H9 (cell line): ENCODE measurements at regions not wholly inside any gene's neighbourhood (a gene's known extent, or its start where the extent isn't known, plus 50 kb on each side); places are given as distances from the start of the nearest gene placed in this dataset.

ENCODE experiments used
- DNase-seq: peaks from one replicate; pipeline ENCODE4 v3.0.0-alpha.2; 2017
- H2AFZ ChIP-seq: one replicate; pipeline ENCODE4 v1.6.1; 2013; ENCODE audit warnings: mild to moderate bottlenecking, low read length, control low read depth, moderate library complexity
- H2AK5ac ChIP-seq: 2 replicates; pipeline ENCODE4 v1.6.1; 2013; ENCODE audit warnings: low read length, control low read depth, mixed read lengths; ENCODE audit not compliant: insufficient read length
- H2BK120ac ChIP-seq: one replicate; pipeline ENCODE4 v1.6.1; 2013; ENCODE audit warnings: low read depth, mild to moderate bottlenecking, low read length, control low read depth, inconsistent platforms; ENCODE audit not compliant: poor library complexity, severe bottlenecking
- H2BK12ac ChIP-seq: 2 replicates; pipeline ENCODE4 v1.6.1; 2013; ENCODE audit warnings: low read length, control low read depth, mixed read lengths, low read depth; ENCODE audit not compliant: insufficient read length
- H2BK15ac ChIP-seq: 2 replicates; pipeline ENCODE4 v1.6.1; 2013; ENCODE audit warnings: low read depth, low read length, control low read depth
- H2BK20ac ChIP-seq: one replicate; pipeline ENCODE4 v1.6.1; 2013; ENCODE audit warnings: low read depth, mild to moderate bottlenecking, low read length, control low read depth, inconsistent platforms; ENCODE audit not compliant: poor library complexity, severe bottlenecking
- H2BK5ac ChIP-seq: 2 replicates; pipeline ENCODE4 v1.6.1; 2013; ENCODE audit warnings: low read length, control low read depth, mixed read lengths; ENCODE audit not compliant: insufficient read length
- H3K14ac ChIP-seq: 2 replicates; pipeline ENCODE4 v1.6.1; 2013; ENCODE audit warnings: low read length, control low read depth; ENCODE audit not compliant: insufficient read depth
- H3K18ac ChIP-seq: 2 replicates; pipeline ENCODE4 v1.6.1; 2013; ENCODE audit warnings: low read depth, mild to moderate bottlenecking, mixed read lengths, low read length, control low read depth; ENCODE audit not compliant: insufficient read length
- H3K23ac ChIP-seq: 2 replicates; pipeline ENCODE4 v1.6.1; 2013; ENCODE audit warnings: low read length, control low read depth, mixed read lengths, low read depth; ENCODE audit not compliant: insufficient read length
- H3K23me2 ChIP-seq: 2 replicates; pipeline ENCODE4 v1.6.1; 2013; ENCODE audit warnings: low read depth, mild to moderate bottlenecking, mixed read lengths, low read length, control low read depth; ENCODE audit not compliant: insufficient read length, poor library complexity, severe bottlenecking
- H3K27ac ChIP-seq: 2 replicates; pipeline ENCODE4 v1.5.1; 2013; ENCODE audit warnings: low read length, control low read depth, mixed read lengths, low read depth; ENCODE audit not compliant: insufficient read length
- H3K27me3 ChIP-seq: 2 replicates; pipeline ENCODE4 v1.6.1; 2013; ENCODE audit warnings: low read length, control low read depth, inconsistent platforms; ENCODE audit not compliant: insufficient read depth
- H3K4ac ChIP-seq: 2 replicates; pipeline ENCODE4 v1.6.1; 2013; ENCODE audit warnings: low read depth, mild to moderate bottlenecking, control low read depth, inconsistent platforms, low read length, moderate library complexity
- H3K4me1 ChIP-seq: 2 replicates; pipeline ENCODE4 v1.6.1; 2013; ENCODE audit warnings: low read length, control low read depth, inconsistent platforms; ENCODE audit not compliant: insufficient read depth
- H3K4me2 ChIP-seq: 2 replicates; pipeline ENCODE4 v1.6.1; 2013; ENCODE audit warnings: low read length, control low read depth, mixed read lengths; ENCODE audit not compliant: insufficient read length, insufficient read depth
- H3K56ac ChIP-seq: 2 replicates; pipeline ENCODE4 v1.6.1; 2013; ENCODE audit warnings: low read depth, mild to moderate bottlenecking, mixed read lengths, low read length, control low read depth; ENCODE audit not compliant: insufficient read length
- H3K79me1 ChIP-seq: 2 replicates; pipeline ENCODE4 v1.6.1; 2013; ENCODE audit warnings: low read depth, mild to moderate bottlenecking, moderate library complexity, low read length, control low read depth, inconsistent platforms; ENCODE audit not compliant: insufficient read depth, poor library complexity, severe bottlenecking
- H3K79me2 ChIP-seq: 2 replicates; pipeline ENCODE4 v1.6.1; 2013; ENCODE audit warnings: low read length, control low read depth, inconsistent platforms; ENCODE audit not compliant: insufficient read depth
- H3K9ac ChIP-seq: 2 replicates; pipeline ENCODE4 v1.6.1; 2013; ENCODE audit warnings: low read length, control low read depth, mixed read lengths; ENCODE audit not compliant: insufficient read length; ENCODE audit errors: extremely low read depth
- H3K9me3 ChIP-seq: one replicate; pipeline ENCODE4 v1.6.1; 2013; ENCODE audit warnings: low read depth, low read length, inconsistent platforms; ENCODE audit not compliant: control insufficient read depth
- H3T11ph ChIP-seq: one replicate; pipeline ENCODE4 v1.6.1; 2013; ENCODE audit warnings: mild to moderate bottlenecking, low read length, control low read depth, inconsistent platforms
- H4K20me1 ChIP-seq: one replicate; pipeline ENCODE4 v1.6.1; 2013; ENCODE audit not compliant: control insufficient read depth, insufficient read length, insufficient read depth
- H4K5ac ChIP-seq: 2 replicates; pipeline ENCODE4 v1.6.1; 2013; ENCODE audit warnings: low read depth, mild to moderate bottlenecking, mixed read lengths, low read length, control low read depth; ENCODE audit not compliant: insufficient read length
- H4K8ac ChIP-seq: replicated peaks from 2 replicates; pipeline ENCODE4 v1.6.1; 2013; ENCODE audit warnings: low read length, control low read depth, mixed read lengths, low read depth; ENCODE audit not compliant: insufficient read length
- H4K91ac ChIP-seq: 2 replicates; pipeline ENCODE4 v1.6.1; 2013; ENCODE audit warnings: low read depth, mild to moderate bottlenecking, moderate library complexity, mixed read lengths, low read length, control low read depth; ENCODE audit not compliant: insufficient read length
- H3K27ac Mint-ChIP-seq, 3 experiments: 2 replicates in 2 of 3; 3 replicates in 1 of 3; pipeline ENCODE4 v1.8.0; 2020 to 2021; ENCODE audit warnings: mixed read lengths in 3 of 3, mild to moderate bottlenecking in 1 of 3, moderate library complexity in 1 of 3
- H3K27me3 Mint-ChIP-seq: 2 replicates; pipeline ENCODE4 v1.8.0; 2021; ENCODE audit warnings: low read depth, mild to moderate bottlenecking, moderate library complexity, mixed read lengths
- H3K36me3 Mint-ChIP-seq, 3 experiments: 2 replicates in 2 of 3; 3 replicates in 1 of 3; pipeline ENCODE4 v1.8.0; 2020 to 2021; ENCODE audit warnings: low read depth in 3 of 3, mixed read lengths in 3 of 3; ENCODE audit not compliant: insufficient read depth in 1 of 3
- H3K4me1 Mint-ChIP-seq, 2 experiments: 2 replicates each; pipeline ENCODE4 v1.8.0; 2020; ENCODE audit warnings: mixed read lengths in 2 of 2
- H3K4me3 Mint-ChIP-seq, 2 experiments: 2 replicates in 1 of 2; 3 replicates in 1 of 2; pipeline ENCODE4 v1.8.0; 2020 to 2021; ENCODE audit warnings: mild to moderate bottlenecking in 2 of 2, mixed read lengths in 2 of 2, moderate library complexity in 1 of 2
- H3K9me3 Mint-ChIP-seq, 2 experiments: 2 replicates in 1 of 2; 3 replicates in 1 of 2; pipeline ENCODE4 v1.8.0; 2020; ENCODE audit warnings: mild to moderate bottlenecking in 2 of 2, mixed read lengths in 2 of 2, moderate library complexity in 1 of 2
- WGBS: extraction: QIAGEN DNeasy Blood & Tissue Kit; methylation state at CpG from one replicate; pipeline ENCODE4 v1.1.7; 2013; ENCODE audit warnings: missing lambda C conversion rate, low lambda C conversion rate, mixed read lengths; ENCODE audit not compliant: insufficient read length; ENCODE audit errors: extremely low coverage; 5-methylcytosine and 5-hydroxymethylcytosine counted together
- TF ChIP-seq, protein P1 (sequence below): fragments of 200-600 bp; sonication (generic); conservative IDR thresholded peaks from 3 replicates; pipeline ENCODE4 v1.8.0; 2021; ENCODE audit warnings: antibody characterized with exemption, mild to moderate bottlenecking

DNA sequence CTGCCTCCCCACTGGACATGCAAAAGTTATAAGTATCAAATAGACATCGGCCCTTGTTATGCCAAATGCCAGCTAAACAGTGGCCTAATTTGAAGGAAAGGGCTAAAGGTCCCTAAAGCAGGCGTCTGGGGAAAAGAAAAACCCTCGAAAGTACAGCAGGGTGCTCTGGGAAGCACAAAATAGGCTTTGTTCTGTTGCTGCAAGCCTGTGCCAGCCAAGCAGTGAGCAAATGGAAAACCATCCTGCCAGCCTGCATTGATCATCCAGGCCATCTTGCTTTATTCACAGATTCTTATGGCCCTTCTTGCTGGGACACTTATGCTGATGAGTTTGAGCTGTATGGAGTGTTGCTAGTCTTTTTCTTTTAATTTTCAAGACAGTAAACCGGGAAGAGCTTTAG, 62.2 kb upstream of the PLEKHG1 start:
- H4K91ac ChIP-seq = no peak overlapping the region
- H3K23me2 ChIP-seq = no peaks in the 10 kb centered on the region
- no peaks in the 10 kb centered on the region for H3K79me1 ChIP-seq
- Mint-ChIP-seq H3K4me3 (no peak overlapping the region), H3K27me3 (peaks cover 9% of the 10 kb centered on the region), H3K4me1 (no peaks in the 10 kb centered on the region), H3K36me3 (0 out of 7 replicates have a peak, but pooled peaks cover 0 to 5% (median 0%) of the 10 kb centered on the region in 3 experiments), H3K9me3 (peaks cover 3 to 12% of the 10 kb centered on the region in 2 experiments; a peak in 3 of 5 replicates), H3K27ac (no peak overlapping the region)
- H3K56ac ChIP-seq = no peak overlapping the region
- no peak overlapping the region for H3K14ac ChIP-seq
- H3K79me2 ChIP-seq = no peaks in the 10 kb centered on the region
- no peak for DNase-seq
- H3K18ac ChIP-seq = no peak overlapping the region
- WGBS = no CpG with 5 or more reads among the region's 4 CpGs
- H2AFZ ChIP-seq = no peak overlapping the region
- no peak overlapping the region for H2BK15ac ChIP-seq
- H3K4me2 ChIP-seq = no peak overlapping the region
- no peaks in the 10 kb centered on the region for H3K27me3 ChIP-seq
- TF ChIP-seq, protein P1, sequence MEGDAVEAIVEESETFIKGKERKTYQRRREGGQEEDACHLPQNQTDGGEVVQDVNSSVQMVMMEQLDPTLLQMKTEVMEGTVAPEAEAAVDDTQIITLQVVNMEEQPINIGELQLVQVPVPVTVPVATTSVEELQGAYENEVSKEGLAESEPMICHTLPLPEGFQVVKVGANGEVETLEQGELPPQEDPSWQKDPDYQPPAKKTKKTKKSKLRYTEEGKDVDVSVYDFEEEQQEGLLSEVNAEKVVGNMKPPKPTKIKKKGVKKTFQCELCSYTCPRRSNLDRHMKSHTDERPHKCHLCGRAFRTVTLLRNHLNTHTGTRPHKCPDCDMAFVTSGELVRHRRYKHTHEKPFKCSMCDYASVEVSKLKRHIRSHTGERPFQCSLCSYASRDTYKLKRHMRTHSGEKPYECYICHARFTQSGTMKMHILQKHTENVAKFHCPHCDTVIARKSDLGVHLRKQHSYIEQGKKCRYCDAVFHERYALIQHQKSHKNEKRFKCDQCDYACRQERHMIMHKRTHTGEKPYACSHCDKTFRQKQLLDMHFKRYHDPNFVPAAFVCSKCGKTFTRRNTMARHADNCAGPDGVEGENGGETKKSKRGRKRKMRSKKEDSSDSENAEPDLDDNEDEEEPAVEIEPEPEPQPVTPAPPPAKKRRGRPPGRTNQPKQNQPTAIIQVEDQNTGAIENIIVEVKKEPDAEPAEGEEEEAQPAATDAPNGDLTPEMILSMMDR = no peak
- no peak overlapping the region for H3T11ph ChIP-seq
- H2BK12ac ChIP-seq = no peak overlapping the region
- H2AK5ac ChIP-seq = no peak overlapping the region
- no peaks in the 10 kb centered on the region for H3K9me3 ChIP-seq
- no peak overlapping the region for H3K9ac ChIP-seq
- H3K23ac ChIP-seq = no peak overlapping the region
- no peak overlapping the region for H2BK5ac ChIP-seq
- no peak overlapping the region for H3K27ac ChIP-seq
- no peak overlapping the region for H3K4ac ChIP-seq
- no peak overlapping the region for H4K8ac ChIP-seq
- no peak overlapping the region for H4K5ac ChIP-seq
- no peaks in the 10 kb centered on the region for H4K20me1 ChIP-seq
- H2BK120ac ChIP-seq = no peak overlapping the region
- no peak overlapping the region for H2BK20ac ChIP-seq
- no peaks in the 10 kb centered on the region for H3K4me1 ChIP-seq
